NCI-H1694 treated with DMSO at 0.1 percent for 48 hours (cell line): ENCODE measurements at regions not wholly inside any gene's neighbourhood (a gene's known extent, or its start where the extent isn't known, plus 50 kb on each side); places are given as distances from the start of the nearest gene placed in this dataset.

ENCODE experiments used
- DNase-seq: peaks from one replicate; lab custom pipeline; 2025; lab: John Stamatoyannopoulos, UW

GRCh38 chr7:94236960-94237359 lies 157.7 kb upstream of the COL1A2 start:
- DNase-seq, result no peak

- DNase-seq, result no peak
Measured at GRCh38 chr7:94237417-94237816, 157.3 kb upstream of the COL1A2 start.

- DNase-seq, result no peak
Measured at GRCh38 chr7:94239661-94240234, 154.9 kb upstream of the COL1A2 start.

- no peak for DNase-seq
Measured at GRCh38 chr7:94240902-94241301, 153.8 kb upstream of the COL1A2 start.

GRCh38 chr7:94241402-94241925 lies 153.2 kb upstream of the COL1A2 start:
- no peak for DNase-seq

GRCh38 chr7:94243066-94243711 lies 151.5 kb upstream of the COL1A2 start:
- no peak for DNase-seq

- DNase-seq, result no peak
Measured at GRCh38 chr7:94244760-94245159, 149.9 kb upstream of the COL1A2 start.

- no peak for DNase-seq
Measured at GRCh38 chr7:94245500-94245899, 149.2 kb upstream of the COL1A2 start.

- no peak for DNase-seq
Measured at GRCh38 chr7:94247970-94248369, 146.7 kb upstream of the COL1A2 start.

GRCh38 chr7:94249631-94250030 lies 145.1 kb upstream of the COL1A2 start:
- DNase-seq, result no peak

- DNase-seq, result peak; percentile 20
Measured at GRCh38 chr7:94250124-94250523, 144.6 kb upstream of the COL1A2 start.

GRCh38 chr7:94250987-94251386 lies 143.7 kb upstream of the COL1A2 start:
- DNase-seq, result no peak

- no peak for DNase-seq
Measured at GRCh38 chr7:94252124-94252523, 142.6 kb upstream of the COL1A2 start.

- DNase-seq, result peak; percentile 22
Measured at GRCh38 chr7:94252971-94253370, 141.7 kb upstream of the COL1A2 start.

GRCh38 chr7:94253686-94254085 lies 141.0 kb upstream of the COL1A2 start:
- DNase-seq, result no peak

- DNase-seq, result peak; percentile 15
Measured at GRCh38 chr7:94258418-94259300, 136.0 kb upstream of the COL1A2 start.

- DNase-seq, result no peak
Measured at GRCh38 chr7:94261067-94261466, 133.6 kb upstream of the COL1A2 start.

- no peak for DNase-seq
Measured at GRCh38 chr7:94264756-94265155, 129.9 kb upstream of the COL1A2 start.

GRCh38 chr7:94265456-94265855 lies 129.2 kb upstream of the COL1A2 start:
- DNase-seq, result no peak

GRCh38 chr7:94266238-94266644 lies 128.5 kb upstream of the COL1A2 start:
- no peak for DNase-seq

- no peak for DNase-seq
Measured at GRCh38 chr7:94270772-94271171, 123.9 kb upstream of the COL1A2 start.

- no peak for DNase-seq
Measured at GRCh38 chr7:94272821-94273583, 121.7 kb upstream of the COL1A2 start.
